DOHH2 (cell line): ENCODE measurements at regions not wholly inside any gene's neighbourhood (a gene's known extent, or its start where the extent isn't known, plus 50 kb on each side); places are given as distances from the start of the nearest gene placed in this dataset.
A peak's percentile ranks its signal among the peaks of the same experiment; 100 is the strongest.

ENCODE experiments used
- H3F3A ChIP-seq: fragments of 200-600 bp; sonication (generic), shearing (Covaris generic); 2 replicates; pipeline ENCODE4 v1.6.0; 2016; ENCODE audit warnings: antibody characterized with exemption, mild to moderate bottlenecking; ENCODE audit not compliant: control insufficient read depth, insufficient read depth
- H3K27ac ChIP-seq: fragments of 200-600 bp; sonication (generic); 2 replicates; pipeline ENCODE4 v1.5.1; 2014; ENCODE audit warnings: low read depth, mild to moderate bottlenecking, low read length, moderate library complexity
- H3K27me3 ChIP-seq: fragments of 200-600 bp; sonication (generic); 2 replicates; pipeline ENCODE4 v1.6.1; 2014; ENCODE audit warnings: mild to moderate bottlenecking, low read length, mixed read lengths; ENCODE audit not compliant: control insufficient read depth
- H3K36me3 ChIP-seq: fragments of 200-600 bp; sonication (generic); 2 replicates; pipeline ENCODE4 v1.6.1; 2014; ENCODE audit warnings: mild to moderate bottlenecking, low read length, moderate library complexity, mixed read lengths; ENCODE audit not compliant: control insufficient read depth
- H3K4me1 ChIP-seq: fragments of 200-600 bp; sonication (generic); 2 replicates; pipeline ENCODE4 v1.6.1; 2014; ENCODE audit warnings: mild to moderate bottlenecking, low read length, mixed read lengths; ENCODE audit not compliant: control insufficient read depth
- H3K4me2 ChIP-seq: fragments of 200-600 bp; sonication (generic); 2 replicates; pipeline ENCODE4 v1.6.0; 2014; ENCODE audit warnings: mild to moderate bottlenecking, low read length, moderate library complexity
- H3K4me3 ChIP-seq: fragments of 200-600 bp; sonication (generic); 2 replicates; pipeline ENCODE4 v1.5.1; 2014; ENCODE audit warnings: mild to moderate bottlenecking, low read length, mixed read lengths
- H3K79me2 ChIP-seq: fragments of 200-600 bp; sonication (generic); 2 replicates; pipeline ENCODE4 v1.6.1; 2014; ENCODE audit warnings: mild to moderate bottlenecking, low read length, mixed read lengths; ENCODE audit not compliant: control insufficient read depth
- H3K9me2 ChIP-seq: fragments of 200-600 bp; sonication (generic); replicated peaks from 2 replicates; pipeline ENCODE4 v1.6.1; 2014; ENCODE audit warnings: mild to moderate bottlenecking, low read length, mixed read lengths; ENCODE audit not compliant: control insufficient read depth
- H3K9me3 ChIP-seq: fragments of 200-600 bp; sonication (generic); 2 replicates; pipeline ENCODE4 v1.6.1; 2014; ENCODE audit warnings: antibody characterized with exemption, low read length, mixed read lengths; ENCODE audit not compliant: control insufficient read depth, insufficient read depth
- H4K20me1 ChIP-seq: fragments of 200-600 bp; sonication (generic); 2 replicates; pipeline ENCODE4 v1.6.0; 2014; ENCODE audit warnings: low read depth, mild to moderate bottlenecking, antibody characterized with exemption, low read length, moderate library complexity; ENCODE audit not compliant: control insufficient read depth, insufficient read depth
- EZH2phosphoT487 ChIP-seq: fragments of 200-600 bp; sonication (generic); IDR thresholded peaks from 2 replicates; pipeline ENCODE4 v1.6.1; 2017; ENCODE audit warnings: borderline replicate concordance, mild to moderate bottlenecking, antibody characterized with exemption, low read length, moderate library complexity, mixed read lengths
- TF ChIP-seq, protein P1 (sequence below): fragments of 200-600 bp; sonication (generic); IDR thresholded peaks from one replicate; pipeline ENCODE4 v1.5.1; 2014; ENCODE audit warnings: antibody characterized with exemption, mild to moderate bottlenecking, low read depth, low read length; ENCODE audit not compliant: poor library complexity, severe bottlenecking

DNA sequence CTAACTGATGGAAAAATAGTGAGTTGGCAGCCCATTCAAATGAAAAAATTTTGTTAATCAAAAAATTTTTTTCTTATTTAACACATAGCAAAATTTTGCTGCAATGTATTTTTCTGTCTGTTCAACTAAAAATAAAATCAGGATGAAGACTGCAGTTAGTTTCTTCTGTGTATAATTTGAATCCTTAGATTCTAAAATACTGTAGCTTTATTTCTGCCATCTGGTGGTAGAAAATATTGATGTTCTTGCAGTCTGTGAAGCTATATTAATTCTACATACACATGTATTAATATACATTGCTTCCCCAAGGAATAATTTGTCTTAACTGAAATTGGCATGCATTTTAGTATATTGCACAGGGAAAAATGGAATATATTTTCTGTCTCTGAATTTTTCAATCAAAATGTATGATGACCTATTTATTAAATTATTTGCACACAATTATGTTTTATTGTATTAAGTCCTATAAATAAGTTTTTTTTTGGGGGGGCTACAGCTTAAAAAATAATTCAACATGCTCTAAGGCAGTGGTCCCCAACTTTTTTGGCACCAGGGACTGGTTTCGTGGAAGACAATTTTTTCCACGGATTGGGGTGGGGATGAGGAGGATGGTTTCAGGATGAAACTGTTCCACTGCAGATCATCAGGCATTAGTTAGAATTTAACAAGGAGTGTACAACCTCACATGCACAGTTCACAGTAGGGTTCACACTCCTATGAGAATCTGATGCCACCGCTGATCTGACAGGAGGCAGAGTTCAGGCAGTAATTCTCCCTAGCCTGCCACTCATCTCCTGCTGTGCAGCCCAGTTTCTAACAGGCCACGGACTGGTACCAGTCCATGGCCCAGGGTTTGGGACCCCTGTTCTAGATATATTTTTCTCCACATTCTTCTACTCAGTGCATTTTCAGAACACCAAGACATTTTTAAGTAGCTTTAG is 119.4 kb downstream of the GNAT3 start:
- H3K4me2 ChIP-seq: no peak overlapping the region

DNA sequence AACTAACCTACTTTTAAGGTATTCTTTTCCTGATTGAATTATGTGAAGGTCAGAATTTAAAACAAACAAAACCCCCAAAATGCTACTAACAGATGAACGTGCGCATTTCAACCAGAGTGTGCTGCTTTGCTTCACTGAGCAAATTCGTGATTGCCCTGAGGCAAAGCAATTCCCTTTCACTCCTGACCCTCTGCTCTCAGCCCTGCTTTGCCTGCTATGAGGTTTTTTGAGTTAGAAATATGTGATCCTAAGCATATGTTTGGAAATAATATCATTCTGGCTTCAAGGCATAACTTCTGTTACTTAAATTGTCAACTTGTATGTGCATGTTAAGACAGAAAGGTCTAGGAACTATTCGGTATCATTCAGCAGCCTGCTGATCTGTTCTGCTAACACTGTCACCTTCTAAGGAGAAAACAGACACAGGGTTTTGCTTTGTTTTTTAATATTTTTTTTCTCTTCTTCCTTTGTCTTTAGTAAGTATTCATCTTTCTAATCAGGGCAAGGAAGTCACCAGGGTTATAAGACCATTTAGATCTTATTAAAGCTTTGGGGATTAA is 124.2 kb downstream of the GNAT3 start:
- no peaks in the 10 kb centered on the region for H3K9me2 ChIP-seq
- no peaks in the 10 kb centered on the region for H3K36me3 ChIP-seq
- H3F3A ChIP-seq: no peaks in the 10 kb centered on the region
- H3K27me3 ChIP-seq: no peaks in the 10 kb centered on the region
- H3K9me3 ChIP-seq: no peaks in the 10 kb centered on the region
- no peak overlapping the region for H3K4me2 ChIP-seq
- no peaks in the 10 kb centered on the region for H4K20me1 ChIP-seq
- H3K4me3 ChIP-seq: no peak overlapping the region
- no peak overlapping the region for H3K27ac ChIP-seq
- TF ChIP-seq, protein P1, sequence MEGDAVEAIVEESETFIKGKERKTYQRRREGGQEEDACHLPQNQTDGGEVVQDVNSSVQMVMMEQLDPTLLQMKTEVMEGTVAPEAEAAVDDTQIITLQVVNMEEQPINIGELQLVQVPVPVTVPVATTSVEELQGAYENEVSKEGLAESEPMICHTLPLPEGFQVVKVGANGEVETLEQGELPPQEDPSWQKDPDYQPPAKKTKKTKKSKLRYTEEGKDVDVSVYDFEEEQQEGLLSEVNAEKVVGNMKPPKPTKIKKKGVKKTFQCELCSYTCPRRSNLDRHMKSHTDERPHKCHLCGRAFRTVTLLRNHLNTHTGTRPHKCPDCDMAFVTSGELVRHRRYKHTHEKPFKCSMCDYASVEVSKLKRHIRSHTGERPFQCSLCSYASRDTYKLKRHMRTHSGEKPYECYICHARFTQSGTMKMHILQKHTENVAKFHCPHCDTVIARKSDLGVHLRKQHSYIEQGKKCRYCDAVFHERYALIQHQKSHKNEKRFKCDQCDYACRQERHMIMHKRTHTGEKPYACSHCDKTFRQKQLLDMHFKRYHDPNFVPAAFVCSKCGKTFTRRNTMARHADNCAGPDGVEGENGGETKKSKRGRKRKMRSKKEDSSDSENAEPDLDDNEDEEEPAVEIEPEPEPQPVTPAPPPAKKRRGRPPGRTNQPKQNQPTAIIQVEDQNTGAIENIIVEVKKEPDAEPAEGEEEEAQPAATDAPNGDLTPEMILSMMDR: no peak
- TF ChIP-seq EZH2phosphoT487: no peak
- H3K4me1 ChIP-seq: no peaks in the 10 kb centered on the region
- H3K79me2 ChIP-seq: no peaks in the 10 kb centered on the region

More for the DNA sequence above, 119.4 kb downstream of the GNAT3 start:
- Histone ChIP-seq H3K9me2 (no peaks in the 10 kb centered on the region), H3K27ac (no peak overlapping the region), H3K27me3 (no peaks in the 10 kb centered on the region), H4K20me1 (no peaks in the 10 kb centered on the region), H3F3A (no peaks in the 10 kb centered on the region), H3K79me2 (no peaks in the 10 kb centered on the region), H3K4me1 (no peaks in the 10 kb centered on the region), H3K4me3 (no peak overlapping the region), H3K9me3 (no peaks in the 10 kb centered on the region), H3K36me3 (no peaks in the 10 kb centered on the region)
- TF ChIP-seq EZH2phosphoT487: no peak
- TF ChIP-seq, protein P1: peak; percentile 31

DNA sequence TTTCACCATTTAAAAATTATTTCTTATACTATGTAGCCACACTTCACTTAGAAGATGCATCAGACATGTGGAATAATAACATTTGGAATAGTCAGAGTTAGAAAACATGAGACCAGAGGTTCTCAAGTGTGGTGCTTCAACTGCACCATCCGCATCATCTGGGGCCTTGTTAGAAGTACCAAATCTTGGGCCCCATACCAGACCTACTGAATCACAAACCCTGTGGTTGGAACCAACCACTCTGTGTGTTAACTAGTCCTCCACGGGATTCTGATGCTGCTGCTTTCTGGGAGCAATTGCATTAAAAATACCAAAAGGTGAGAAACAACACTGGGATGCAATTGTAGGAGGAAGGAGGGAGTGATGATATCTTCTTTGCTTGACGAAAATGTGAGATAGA is 125.2 kb downstream of the GNAT3 start:
- H3K4me1 ChIP-seq: no peaks in the 10 kb centered on the region
- no peaks in the 10 kb centered on the region for H4K20me1 ChIP-seq
- TF ChIP-seq, protein P1: no peak
- H3K79me2 ChIP-seq: no peaks in the 10 kb centered on the region
- no peaks in the 10 kb centered on the region for H3K27me3 ChIP-seq
- no peaks in the 10 kb centered on the region for H3K9me2 ChIP-seq
- no peak overlapping the region for H3K4me3 ChIP-seq
- no peak overlapping the region for H3K27ac ChIP-seq
- no peak overlapping the region for H3K4me2 ChIP-seq
- H3F3A ChIP-seq: no peaks in the 10 kb centered on the region
- no peaks in the 10 kb centered on the region for H3K36me3 ChIP-seq
- no peaks in the 10 kb centered on the region for H3K9me3 ChIP-seq
